HL-60 (cell line): ENCODE measurements at regions not wholly inside any gene's neighbourhood (a gene's known extent, or its start where the extent isn't known, plus 50 kb on each side); places are given as distances from the start of the nearest gene placed in this dataset.

Source experiments
- DNase-seq, 2 experiments: peaks; one replicate each; pipeline ENCODE4 v3.0.0-alpha.2; 2010 to 2020; ENCODE audit warnings: low read depth in 1 of 2, low spot score in 1 of 2
- H3K27ac ChIP-seq: fragments of 250-450 bp; sonication (Bioruptor Pico); replicated peaks from 2 replicates; pipeline ENCODE4 v1.5.1; 2020; ENCODE audit warnings: mild to moderate bottlenecking, moderate library complexity
- H3K27me3 ChIP-seq: fragments of 250-450 bp; sonication (Bioruptor Pico); 2 replicates; pipeline ENCODE4 v1.5.1; 2021; ENCODE audit warnings: mild to moderate bottlenecking, moderate library complexity; ENCODE audit not compliant: insufficient read depth, poor library complexity, severe bottlenecking
- H3K4me3 ChIP-seq: replicated peaks from 2 replicates; pipeline ENCODE4 v1.5.1; 2011; ENCODE audit warnings: mild to moderate bottlenecking, control low read depth, low read length; ENCODE audit not compliant: insufficient read depth
- GABPA ChIP-seq: IDR thresholded peaks from 2 replicates; pipeline ENCODE4 v1.6.1; 2012; ENCODE audit warnings: low read depth
- POLR2AphosphoS5 ChIP-seq: IDR thresholded peaks from 2 replicates; pipeline ENCODE4 v1.6.1; 2012; ENCODE audit warnings: low read depth
- REST ChIP-seq: IDR thresholded peaks from 2 replicates; pipeline ENCODE4 v1.6.1; 2012; ENCODE audit warnings: low read depth; ENCODE audit not compliant: insufficient replicate concordance
- SPI1 ChIP-seq: IDR thresholded peaks from 2 replicates; pipeline ENCODE4 v1.6.1; 2012; ENCODE audit warnings: low read depth, mild to moderate bottlenecking, borderline replicate concordance
- TF ChIP-seq, protein P1 (sequence below): IDR thresholded peaks from one replicate; pipeline ENCODE4 v1.5.1; 2011; ENCODE audit warnings: low read length, control low read depth, inconsistent platforms; ENCODE audit not compliant: insufficient read depth

GRCh38 chr10:105328503-105329133, 687.5 kb downstream of the SORCS3 start:
- Histone ChIP-seq H3K27me3 (no peaks in the 10 kb centered on the region), H3K4me3 (no peak overlapping the region), H3K27ac (no peak overlapping the region)
- no peak for DNase-seq
- no peak for TF ChIP-seq SPI1
- TF ChIP-seq REST = no peak
- TF ChIP-seq POLR2AphosphoS5 = no peak
- TF ChIP-seq GABPA = no peak
- TF ChIP-seq, protein P1, sequence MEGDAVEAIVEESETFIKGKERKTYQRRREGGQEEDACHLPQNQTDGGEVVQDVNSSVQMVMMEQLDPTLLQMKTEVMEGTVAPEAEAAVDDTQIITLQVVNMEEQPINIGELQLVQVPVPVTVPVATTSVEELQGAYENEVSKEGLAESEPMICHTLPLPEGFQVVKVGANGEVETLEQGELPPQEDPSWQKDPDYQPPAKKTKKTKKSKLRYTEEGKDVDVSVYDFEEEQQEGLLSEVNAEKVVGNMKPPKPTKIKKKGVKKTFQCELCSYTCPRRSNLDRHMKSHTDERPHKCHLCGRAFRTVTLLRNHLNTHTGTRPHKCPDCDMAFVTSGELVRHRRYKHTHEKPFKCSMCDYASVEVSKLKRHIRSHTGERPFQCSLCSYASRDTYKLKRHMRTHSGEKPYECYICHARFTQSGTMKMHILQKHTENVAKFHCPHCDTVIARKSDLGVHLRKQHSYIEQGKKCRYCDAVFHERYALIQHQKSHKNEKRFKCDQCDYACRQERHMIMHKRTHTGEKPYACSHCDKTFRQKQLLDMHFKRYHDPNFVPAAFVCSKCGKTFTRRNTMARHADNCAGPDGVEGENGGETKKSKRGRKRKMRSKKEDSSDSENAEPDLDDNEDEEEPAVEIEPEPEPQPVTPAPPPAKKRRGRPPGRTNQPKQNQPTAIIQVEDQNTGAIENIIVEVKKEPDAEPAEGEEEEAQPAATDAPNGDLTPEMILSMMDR = no peak
